Activated naive CD4-positive, alpha-beta T cell (primary cell): ENCODE measurements at regions not wholly inside any gene's neighbourhood (a gene's known extent, or its start where the extent isn't known, plus 50 kb on each side); places are given as distances from the start of the nearest gene placed in this dataset.

Experiments
- DNase-seq, 4 experiments: peaks; one replicate each; lab custom pipeline; 2025; lab: John Stamatoyannopoulos, UW

DNA sequence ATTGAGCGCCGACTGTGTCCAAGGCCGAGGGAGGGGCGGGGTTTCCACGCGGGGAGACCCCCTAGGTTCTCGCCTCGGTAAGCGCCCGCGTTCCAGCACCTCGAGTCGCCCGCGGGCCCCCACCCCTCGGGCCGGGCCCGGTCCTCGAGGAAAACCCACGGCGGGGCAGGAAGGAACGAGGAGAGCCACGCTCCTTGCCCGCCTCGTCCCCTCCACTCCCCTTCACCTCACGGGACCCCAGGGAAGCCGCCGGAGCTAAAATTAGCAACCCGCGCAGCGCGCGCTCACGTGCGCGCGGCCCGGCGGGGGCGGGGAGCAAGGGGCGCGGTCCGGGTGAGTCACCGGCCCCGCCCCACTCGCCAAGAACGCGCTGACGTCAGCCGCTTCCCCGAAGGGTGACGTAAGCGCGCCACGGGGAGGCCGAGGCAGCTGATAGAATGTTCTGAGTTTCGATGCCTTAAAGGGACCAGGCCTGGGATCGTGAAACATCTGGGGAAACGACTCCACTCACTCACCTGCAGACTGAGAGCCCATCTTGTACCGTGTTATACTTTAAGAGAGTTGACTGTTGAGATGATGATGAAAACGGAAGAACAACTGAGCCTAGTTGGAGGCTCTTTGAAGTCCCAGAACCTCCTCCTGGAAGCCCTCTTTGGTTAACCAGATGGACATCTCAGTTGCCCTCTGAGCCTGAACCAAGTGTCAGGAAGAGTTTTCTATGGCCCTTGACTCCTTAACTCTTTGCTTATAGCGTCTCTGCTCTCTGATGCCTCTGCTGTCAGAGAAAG is 49.7 kb upstream of the ATF3 start:
- DNase-seq = peak; percentile 70 to 88 (median 78)
